Dendritic cell treated with granulocyte-macrophage colony-stimulating factor and Interleukin-4, amounts not matched to agents 40 ng/mL and 50 ng/mL, for 4 days (primary cell): ENCODE measurements at regions not wholly inside any gene's neighbourhood (a gene's known extent, or its start where the extent isn't known, plus 50 kb on each side); places are given as distances from the start of the nearest gene placed in this dataset.
"Not testable (repeated sequence)": the region's sequence is repeated elsewhere in the genome, so short reads cannot be mapped to it uniquely, and the experiment has no call there.

Experiments
- H3K27ac Mint-ChIP-seq: one replicate; pipeline ENCODE4 v1.8.0; 2022; ENCODE audit warnings: mild to moderate bottlenecking, mixed read lengths
- H3K27me3 Mint-ChIP-seq: one replicate; pipeline ENCODE4 v1.8.0; 2022; ENCODE audit warnings: mild to moderate bottlenecking, mixed read lengths
- H3K36me3 Mint-ChIP-seq: one replicate; pipeline ENCODE4 v1.8.0; 2022; ENCODE audit warnings: low read depth, mixed read lengths
- H3K4me1 Mint-ChIP-seq: one replicate; pipeline ENCODE4 v1.8.0; 2022; ENCODE audit warnings: low read depth, mixed read lengths
- H3K4me3 Mint-ChIP-seq: one replicate; pipeline ENCODE4 v1.8.0; 2022; ENCODE audit warnings: mild to moderate bottlenecking, moderate library complexity, mixed read lengths
- H3K9me3 Mint-ChIP-seq: one replicate; pipeline ENCODE4 v1.8.0; 2022; ENCODE audit warnings: mixed read lengths
- intact Hi-C: fragments of 100-400 bp; cut with micrococcal nuclease; formaldehyde crosslinking; loops from one replicate; pipeline ENCODE4 v1.15.0; 2022

GRCh38 chr17:63041722-63042121 lies 75.7 kb downstream of the TANC2 start:
- no peaks in the 10 kb centered on the region for H3K27me3 Mint-ChIP-seq
- H3K4me3 Mint-ChIP-seq = no peak overlapping the region
- H3K27ac Mint-ChIP-seq = no peak overlapping the region
- H3K36me3 Mint-ChIP-seq = no peaks in the 10 kb centered on the region
- intact Hi-C loops = no loop called here
- no peaks in the 10 kb centered on the region for H3K4me1 Mint-ChIP-seq
- H3K9me3 Mint-ChIP-seq = no peaks in the 10 kb centered on the region

GRCh38 chr17:63042256-63042812 lies 76.3 kb downstream of the TANC2 start:
- Mint-ChIP-seq H3K4me1 (no peaks in the 10 kb centered on the region), H3K27ac (no peak overlapping the region), H3K4me3 (no peak overlapping the region), H3K9me3 (no peaks in the 10 kb centered on the region), H3K36me3 (no peaks in the 10 kb centered on the region), H3K27me3 (no peaks in the 10 kb centered on the region)
- intact Hi-C loops = no loop called here

GRCh38 chr17:63057560-63057959 lies 91.5 kb downstream of the TANC2 start:
- not testable (repeated sequence) for H3K27ac Mint-ChIP-seq

GRCh38 chr17:63066158-63066813 lies 100.3 kb downstream of the TANC2 start:
- Mint-ChIP-seq H3K27me3 (no peaks in the 10 kb centered on the region), H3K36me3 (no peaks in the 10 kb centered on the region), H3K9me3 (no peaks in the 10 kb centered on the region), H3K4me3 (no peak overlapping the region), H3K27ac (peak overlapping the region; percentile 37), H3K4me1 (peaks cover 5% of the 10 kb centered on the region)
- intact Hi-C loops = no loop called here

More at GRCh38 chr17:63057560-63057959, 91.5 kb downstream of the TANC2 start:
- H3K27me3 Mint-ChIP-seq, H3K4me1 Mint-ChIP-seq, H3K4me3 Mint-ChIP-seq, H3K9me3 Mint-ChIP-seq, H3K36me3 Mint-ChIP-seq, intact Hi-C loops: not testable (repeated sequence)

- Mint-ChIP-seq H3K36me3 (no peaks in the 10 kb centered on the region), H3K9me3 (no peaks in the 10 kb centered on the region), H3K27ac (no peak overlapping the region)
Observed at GRCh38 chr17:63069245-63069644, 103.2 kb downstream of the TANC2 start.

GRCh38 chr17:63070031-63070430 lies 104.0 kb downstream of the TANC2 start:
- Mint-ChIP-seq H3K36me3 (no peaks in the 10 kb centered on the region), H3K27me3 (no peaks in the 10 kb centered on the region), H3K9me3 (no peaks in the 10 kb centered on the region), H3K4me1 (peaks cover 5% of the 10 kb centered on the region), H3K4me3 (no peak overlapping the region), H3K27ac (no peak overlapping the region)
- intact Hi-C loops = no loop called here

More at GRCh38 chr17:63069245-63069644, 103.2 kb downstream of the TANC2 start:
- Mint-ChIP-seq H3K4me1 (peaks cover 5% of the 10 kb centered on the region), H3K27me3 (no peaks in the 10 kb centered on the region), H3K4me3 (no peak overlapping the region)
- intact Hi-C loops = no loop called here

GRCh38 chr17:63071797-63072196 lies 105.8 kb downstream of the TANC2 start:
- Mint-ChIP-seq H3K9me3 (no peaks in the 10 kb centered on the region), H3K36me3 (no peaks in the 10 kb centered on the region), H3K4me3 (no peak overlapping the region), H3K27ac (no peak overlapping the region), H3K27me3 (no peaks in the 10 kb centered on the region), H3K4me1 (peaks cover 5% of the 10 kb centered on the region)
- intact Hi-C loops = no loop called here

GRCh38 chr17:63075969-63076368 lies 109.9 kb downstream of the TANC2 start:
- H3K27me3 Mint-ChIP-seq = no peaks in the 10 kb centered on the region
- intact Hi-C loops = no loop called here
- H3K27ac Mint-ChIP-seq = no peak overlapping the region
- no peak overlapping the region for H3K4me3 Mint-ChIP-seq
- peaks cover 4% of the 10 kb centered on the region for H3K4me1 Mint-ChIP-seq
- H3K36me3 Mint-ChIP-seq = no peaks in the 10 kb centered on the region
- no peaks in the 10 kb centered on the region for H3K9me3 Mint-ChIP-seq

GRCh38 chr17:63078707-63079106 lies 112.7 kb downstream of the TANC2 start:
- Mint-ChIP-seq H3K4me1 (peaks cover 9% of the 10 kb centered on the region), H3K27ac (no peak overlapping the region), H3K36me3 (no peaks in the 10 kb centered on the region), H3K4me3 (no peak overlapping the region), H3K27me3 (no peaks in the 10 kb centered on the region), H3K9me3 (no peaks in the 10 kb centered on the region)
- intact Hi-C loops = no loop called here

- Mint-ChIP-seq H3K27ac (no peak overlapping the region), H3K4me1 (peaks cover 7% of the 10 kb centered on the region), H3K36me3 (no peaks in the 10 kb centered on the region), H3K27me3 (no peaks in the 10 kb centered on the region), H3K9me3 (peaks cover 7% of the 10 kb centered on the region), H3K4me3 (no peak overlapping the region)
- intact Hi-C loops = loop anchor here (1.0 to 10.0 kb wide), 2 partner anchors 324 to 378 kb away; no protein-coding TSS in a partner anchor
Observed at GRCh38 chr17:63082273-63082861, 116.3 kb downstream of the TANC2 start.

- Mint-ChIP-seq H3K27me3 (no peaks in the 10 kb centered on the region), H3K4me1 (peaks cover 5% of the 10 kb centered on the region), H3K4me3 (no peak overlapping the region), H3K27ac (no peak overlapping the region), H3K9me3 (peaks cover 7% of the 10 kb centered on the region), H3K36me3 (no peaks in the 10 kb centered on the region)
- intact Hi-C loops = loop anchor here (1.0 to 10.0 kb wide), 2 partner anchors 323 to 378 kb away; no protein-coding TSS in a partner anchor
Observed at GRCh38 chr17:63082952-63083351, 116.9 kb downstream of the TANC2 start.

- Mint-ChIP-seq H3K27ac (no peak overlapping the region), H3K36me3 (no peaks in the 10 kb centered on the region), H3K4me1 (peaks cover 5% of the 10 kb centered on the region), H3K4me3 (no peak overlapping the region), H3K27me3 (no peaks in the 10 kb centered on the region), H3K9me3 (peaks cover 7% of the 10 kb centered on the region)
- intact Hi-C loops = loop anchor here (10.0 kb wide), 1 partner anchor 382 kb away; no protein-coding TSS in a partner anchor
Observed at GRCh38 chr17:63086483-63087185, 120.6 kb downstream of the TANC2 start.

GRCh38 chr17:63090358-63091114 lies 124.5 kb downstream of the TANC2 start:
- H3K36me3 Mint-ChIP-seq, H3K4me3 Mint-ChIP-seq, H3K27me3 Mint-ChIP-seq, H3K4me1 Mint-ChIP-seq, intact Hi-C loops, H3K27ac Mint-ChIP-seq, H3K9me3 Mint-ChIP-seq: not testable (repeated sequence)
